WTC11 (cell line): ENCODE measurements at regions not wholly inside any gene's neighbourhood (a gene's known extent, or its start where the extent isn't known, plus 50 kb on each side); places are given as distances from the start of the nearest gene placed in this dataset.

Experiments
- ARID4B ChIP-seq: sonication (generic); formaldehyde crosslinking; IDR thresholded peaks from 2 replicates; pipeline ENCODE4 v1.8.0; 2023; ENCODE audit warnings: missing genetic modification reagents, mild to moderate bottlenecking, borderline replicate concordance
- ATF2 ChIP-seq: sonication (generic); formaldehyde crosslinking; IDR thresholded peaks from 2 replicates; pipeline ENCODE4 v1.8.1; 2022; ENCODE audit warnings: low read depth, missing genetic modification reagents, borderline replicate concordance
- ATF3 ChIP-seq: sonication (generic); formaldehyde crosslinking; conservative IDR thresholded peaks from 2 replicates; pipeline ENCODE4 v1.8.1; 2022; ENCODE audit warnings: mild to moderate bottlenecking, missing genetic modification reagents
- ATF6 ChIP-seq: sonication (generic); formaldehyde crosslinking; IDR thresholded peaks from 2 replicates; pipeline ENCODE4 v1.8.1; 2023; ENCODE audit warnings: mild to moderate bottlenecking, missing genetic modification reagents
- CTCF ChIP-seq: fragments of 200-600 bp; IDR thresholded peaks from 2 replicates; pipeline ENCODE4 v1.8.0; 2022; ENCODE audit warnings: antibody characterized with exemption
- ETV6 ChIP-seq: sonication (generic); formaldehyde crosslinking; IDR thresholded peaks from 2 replicates; pipeline ENCODE4 v1.8.1; 2022; ENCODE audit warnings: mild to moderate bottlenecking, missing genetic modification reagents
- IRF2 ChIP-seq: sonication (generic); formaldehyde crosslinking; IDR thresholded peaks from 2 replicates; pipeline ENCODE4 v1.8.0; 2022; ENCODE audit warnings: low read depth, missing genetic modification reagents, borderline replicate concordance
- MAX ChIP-seq: sonication (generic); formaldehyde crosslinking; IDR thresholded peaks from 2 replicates; pipeline ENCODE4 v1.8.0; 2022; ENCODE audit warnings: mild to moderate bottlenecking, missing genetic modification reagents
- NR3C1 ChIP-seq: sonication (generic); formaldehyde crosslinking; conservative IDR thresholded peaks from 2 replicates; pipeline ENCODE4 v1.8.1; 2023; ENCODE audit warnings: low read depth, mild to moderate bottlenecking, missing genetic modification reagents
- ZBTB21 ChIP-seq: sonication (generic); formaldehyde crosslinking; IDR thresholded peaks from 2 replicates; pipeline ENCODE4 v1.8.1; 2023; ENCODE audit warnings: mild to moderate bottlenecking, missing genetic modification reagents, borderline replicate concordance

- TF ChIP-seq MAX (CRISPR knock-in tag), result no peak
- no peak for TF ChIP-seq CTCF
- TF ChIP-seq ATF3 (CRISPR knock-in tag), result no peak
- no peak for TF ChIP-seq ARID4B (CRISPR knock-in tag)
- TF ChIP-seq ATF6 (CRISPR knock-in tag), result no peak
- TF ChIP-seq ETV6 (CRISPR knock-in tag), result no peak
- TF ChIP-seq ATF2 (CRISPR knock-in tag), result no peak
- no peak for TF ChIP-seq NR3C1
- no peak for TF ChIP-seq IRF2 (CRISPR knock-in tag)
- no peak for TF ChIP-seq ZBTB21 (CRISPR knock-in tag)
Measured at GRCh38 chr3:18772699-18773305, 347.7 kb upstream of the SATB1 start.
